ENCODE measurements at regions not wholly inside any gene's neighbourhood (a gene's known extent, or its start where the extent isn't known, plus 50 kb on each side); places are given as distances from the start of the nearest gene placed in this dataset.

- peak; percentile 70 for DNase-seq (ENCODE audit: low read depth)
- no peak for TF ChIP-seq CTCF (IDR thresholded peaks at IDR 0.05; ENCODE audit: insufficient read depth, low read length)
- no peak overlapping the region for H3K4me3 ChIP-seq (ENCODE audit: low read depth, low read length)
Measured at GRCh38 chr1:193462629-193463320, 276.4 kb upstream of the B3GALT2 start.

GRCh38 chr1:193458628-193459027 lies 272.2 kb upstream of the B3GALT2 start:
- TF ChIP-seq CTCF (IDR thresholded peaks at IDR 0.05; ENCODE audit: insufficient read depth, low read length): no peak
- H3K4me3 ChIP-seq (ENCODE audit: low read depth, low read length): no peak overlapping the region
- no peak for DNase-seq (ENCODE audit: low read depth)

- H3K4me3 ChIP-seq (ENCODE audit: low read depth, low read length): no peak overlapping the region
- TF ChIP-seq CTCF (IDR thresholded peaks at IDR 0.05; ENCODE audit: insufficient read depth, low read length): no peak
- DNase-seq (ENCODE audit: low read depth): no peak
Measured at GRCh38 chr1:193457676-193458075, 271.3 kb upstream of the B3GALT2 start.

GRCh38 chr1:193456811-193457280 lies 270.4 kb upstream of the B3GALT2 start:
- H3K4me3 ChIP-seq (ENCODE audit: low read depth, low read length): no peak overlapping the region
- DNase-seq (ENCODE audit: low read depth): no peak
- TF ChIP-seq CTCF (IDR thresholded peaks at IDR 0.05; ENCODE audit: insufficient read depth, low read length): no peak

GRCh38 chr1:193451606-193452005 lies 265.2 kb upstream of the B3GALT2 start:
- no peak for TF ChIP-seq CTCF (IDR thresholded peaks at IDR 0.05; ENCODE audit: insufficient read depth, low read length)
- no peak for DNase-seq (ENCODE audit: low read depth)
- H3K4me3 ChIP-seq (ENCODE audit: low read depth, low read length): no peak overlapping the region

GRCh38 chr1:193451001-193451400 lies 264.6 kb upstream of the B3GALT2 start:
- no peak for TF ChIP-seq CTCF (IDR thresholded peaks at IDR 0.05; ENCODE audit: insufficient read depth, low read length)
- no peak overlapping the region for H3K4me3 ChIP-seq (ENCODE audit: low read depth, low read length)
- no peak for DNase-seq (ENCODE audit: low read depth)
